SK-N-MC (cell line): ENCODE measurements at regions not wholly inside any gene's neighbourhood (a gene's known extent, or its start where the extent isn't known, plus 50 kb on each side); places are given as distances from the start of the nearest gene placed in this dataset.

Experiments used
- DNase-seq: peaks from one replicate; pipeline ENCODE4 v3.0.0-alpha.2; 2011; ENCODE audit warnings: low read depth, low spot score
- H3K27ac ChIP-seq: fragments of 200-600 bp; sonication (generic); 2 replicates; pipeline ENCODE4 v1.5.1; 2016; ENCODE audit warnings: mixed run types
- H3K36me3 ChIP-seq: fragments of 200-600 bp; sonication (generic); 2 replicates; pipeline ENCODE4 v1.6.1; 2017; ENCODE audit warnings: antibody characterized with exemption, low read length, mixed read lengths; ENCODE audit not compliant: insufficient read depth
- H3K4me3 ChIP-seq: fragments of 200-600 bp; sonication (generic); 2 replicates; pipeline ENCODE4 v1.5.1; 2016
- H3K9ac ChIP-seq: fragments of 200-600 bp; sonication (generic); 2 replicates; pipeline ENCODE4 v1.8.0; 2017; ENCODE audit warnings: mixed run types, mixed read lengths; ENCODE audit not compliant: insufficient read length
- H3K9me3 ChIP-seq: fragments of 200-600 bp; sonication (generic); 2 replicates; pipeline ENCODE4 v1.6.1; 2017; ENCODE audit warnings: low read depth, mild to moderate bottlenecking, antibody characterized with exemption, low read length, moderate library complexity, mixed read lengths
- EZH2 ChIP-seq: fragments of 200-600 bp; sonication (generic); IDR thresholded peaks from one replicate; pipeline ENCODE4 v1.6.1; 2017; ENCODE audit warnings: antibody characterized with exemption
- FOXP2 ChIP-seq: optimal IDR thresholded peaks from 2 replicates; pipeline ENCODE3; 2011; ENCODE audit warnings: mild to moderate bottlenecking, moderate library complexity; ENCODE audit not compliant: insufficient read depth; ENCODE audit errors: extremely low read length, control extremely low read depth
- POLR2AphosphoS5 ChIP-seq: IDR thresholded peaks from 2 replicates; pipeline ENCODE4 v1.6.1; 2012; ENCODE audit warnings: mild to moderate bottlenecking, low read depth, low read length, borderline replicate concordance

GRCh38 chr3:72634128-72634527 is 214.1 kb downstream of the SHQ1 start:
- no peak for DNase-seq
- H3K36me3 ChIP-seq: no peaks in the 10 kb centered on the region
- no peak overlapping the region for H3K4me3 ChIP-seq
- no peak overlapping the region for H3K9ac ChIP-seq
- H3K27ac ChIP-seq: no peak overlapping the region
- no peak for TF ChIP-seq EZH2
- no peak for TF ChIP-seq FOXP2
- no peak for TF ChIP-seq POLR2AphosphoS5
- H3K9me3 ChIP-seq: no peaks in the 10 kb centered on the region

GRCh38 chr3:72633534-72633933 is 214.7 kb downstream of the SHQ1 start:
- DNase-seq: no peak
- no peak for TF ChIP-seq EZH2
- no peak for TF ChIP-seq POLR2AphosphoS5
- TF ChIP-seq FOXP2: no peak
- Histone ChIP-seq H3K4me3 (no peak overlapping the region), H3K9ac (no peak overlapping the region), H3K9me3 (no peaks in the 10 kb centered on the region), H3K36me3 (no peaks in the 10 kb centered on the region), H3K27ac (no peak overlapping the region)

- no peak overlapping the region for H3K27ac ChIP-seq
- H3K9me3 ChIP-seq: no peaks in the 10 kb centered on the region
- no peak overlapping the region for H3K9ac ChIP-seq
- no peaks in the 10 kb centered on the region for H3K36me3 ChIP-seq
- no peak for DNase-seq
- TF ChIP-seq POLR2AphosphoS5 (no peak), FOXP2 (no peak), EZH2 (no peak)
- no peak overlapping the region for H3K4me3 ChIP-seq
Measured at GRCh38 chr3:72633121-72633520, 215.1 kb downstream of the SHQ1 start.

DNA sequence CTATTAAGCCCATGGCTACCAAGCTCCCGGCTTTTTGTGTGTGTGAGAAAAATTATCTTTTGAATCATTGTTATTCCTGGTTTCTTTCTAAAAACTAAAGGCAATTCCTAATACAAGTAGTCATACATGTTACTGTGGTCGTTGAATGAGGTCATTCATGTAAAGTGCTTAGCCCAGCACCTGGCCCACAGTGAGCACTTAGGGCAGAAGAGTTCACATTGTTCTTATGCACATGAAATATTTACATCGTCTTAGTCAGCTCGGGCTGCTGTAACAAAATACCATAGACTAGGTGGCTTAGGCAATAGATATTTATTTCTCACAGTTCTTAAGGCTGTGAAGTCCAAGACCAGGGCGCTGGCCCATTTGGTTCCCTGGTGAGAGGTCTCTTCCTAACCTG is 216.1 kb downstream of the SHQ1 start:
- DNase-seq: no peak

DNA sequence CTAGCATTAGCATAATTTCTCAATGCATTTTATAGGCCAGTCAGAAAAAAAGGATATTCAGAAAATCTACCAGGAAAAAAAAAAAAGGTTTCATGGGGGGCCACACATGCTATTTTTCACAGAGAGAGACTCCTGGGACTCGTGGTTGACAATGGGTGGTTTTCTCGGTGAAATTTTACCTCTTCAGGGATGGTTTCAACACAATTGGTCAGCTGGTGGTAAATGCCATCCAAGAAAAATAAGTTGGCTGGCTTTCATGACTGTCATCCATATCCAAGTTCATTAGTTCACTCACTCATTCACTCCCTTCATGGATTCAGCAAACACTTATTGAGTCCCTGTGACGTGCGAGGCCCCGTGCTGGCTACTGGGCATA is 217.3 kb downstream of the SHQ1 start:
- Histone ChIP-seq H3K9ac (no peak overlapping the region), H3K27ac (no peak overlapping the region), H3K4me3 (no peak overlapping the region), H3K9me3 (no peaks in the 10 kb centered on the region), H3K36me3 (no peaks in the 10 kb centered on the region)
- no peak for DNase-seq
- TF ChIP-seq POLR2AphosphoS5 (no peak), FOXP2 (no peak), EZH2 (no peak)

More for the DNA sequence above, 216.1 kb downstream of the SHQ1 start:
- no peak for TF ChIP-seq EZH2
- TF ChIP-seq FOXP2: no peak
- TF ChIP-seq POLR2AphosphoS5: no peak
- Histone ChIP-seq H3K27ac (no peak overlapping the region), H3K4me3 (no peak overlapping the region), H3K36me3 (no peaks in the 10 kb centered on the region), H3K9ac (no peak overlapping the region), H3K9me3 (no peaks in the 10 kb centered on the region)

GRCh38 chr3:72630327-72630968 is 217.8 kb downstream of the SHQ1 start:
- DNase-seq: no peak
- H3K4me3 ChIP-seq: no peak overlapping the region
- TF ChIP-seq POLR2AphosphoS5 (no peak), EZH2 (no peak), FOXP2 (no peak)
- H3K27ac ChIP-seq: no peak overlapping the region; the same call in 1 of the 2 replicates
- no peaks in the 10 kb centered on the region for H3K9me3 ChIP-seq
- no peak overlapping the region for H3K9ac ChIP-seq
- H3K36me3 ChIP-seq: no peaks in the 10 kb centered on the region

DNA sequence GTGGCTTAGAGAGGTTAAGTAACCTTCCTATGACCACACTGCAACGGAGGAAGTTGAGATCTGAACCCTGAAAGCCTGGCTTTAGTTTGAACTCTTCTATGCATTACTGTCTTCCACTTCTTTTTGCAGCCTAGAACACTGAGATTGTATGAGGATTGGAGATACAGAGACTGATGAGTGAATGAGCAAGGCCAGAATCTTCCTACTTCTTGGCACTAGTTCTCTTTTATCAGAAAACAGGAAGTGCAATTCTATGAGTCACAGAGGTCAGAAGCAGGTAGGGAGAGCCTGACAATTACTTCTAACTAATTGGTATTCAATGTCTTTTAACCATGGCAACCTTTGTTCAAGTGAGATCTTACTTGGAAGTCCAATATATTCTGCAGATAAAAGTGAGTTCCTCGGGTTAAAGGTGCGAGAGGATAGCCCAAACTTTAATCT is 219.0 kb downstream of the SHQ1 start:
- Histone ChIP-seq H3K4me3 (no peak overlapping the region), H3K36me3 (no peaks in the 10 kb centered on the region), H3K9ac (no peak overlapping the region), H3K9me3 (no peaks in the 10 kb centered on the region), H3K27ac (no peak overlapping the region)
- no peak for DNase-seq
- TF ChIP-seq FOXP2: no peak
- TF ChIP-seq POLR2AphosphoS5: no peak
- TF ChIP-seq EZH2: no peak

DNA sequence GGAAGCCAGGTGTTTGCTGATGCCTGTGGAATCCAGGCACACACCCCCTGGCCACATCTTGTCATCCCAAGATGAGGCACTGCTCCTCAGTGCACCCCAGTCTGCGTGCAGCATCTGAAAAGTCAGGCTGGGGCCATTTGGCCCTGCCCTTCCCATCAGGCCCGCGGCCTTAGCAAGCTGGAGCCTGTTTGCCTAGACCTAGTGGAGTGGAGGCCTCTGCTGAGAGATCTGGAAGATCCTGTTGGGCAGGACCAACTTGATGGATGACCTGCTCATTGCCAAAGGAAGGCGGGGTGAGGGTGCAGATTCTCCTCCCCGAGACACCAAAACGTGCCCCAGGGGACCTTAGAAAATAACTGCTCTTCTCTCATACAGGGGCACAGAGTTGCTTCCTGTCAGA is 220.2 kb downstream of the SHQ1 start:
- no peaks in the 10 kb centered on the region for H3K9me3 ChIP-seq
- no peak for DNase-seq
- no peak overlapping the region for H3K9ac ChIP-seq
- H3K27ac ChIP-seq: no peak overlapping the region
- no peaks in the 10 kb centered on the region for H3K36me3 ChIP-seq
- no peak for TF ChIP-seq FOXP2
- TF ChIP-seq POLR2AphosphoS5: no peak
- no peak for TF ChIP-seq EZH2
- no peak overlapping the region for H3K4me3 ChIP-seq

DNA sequence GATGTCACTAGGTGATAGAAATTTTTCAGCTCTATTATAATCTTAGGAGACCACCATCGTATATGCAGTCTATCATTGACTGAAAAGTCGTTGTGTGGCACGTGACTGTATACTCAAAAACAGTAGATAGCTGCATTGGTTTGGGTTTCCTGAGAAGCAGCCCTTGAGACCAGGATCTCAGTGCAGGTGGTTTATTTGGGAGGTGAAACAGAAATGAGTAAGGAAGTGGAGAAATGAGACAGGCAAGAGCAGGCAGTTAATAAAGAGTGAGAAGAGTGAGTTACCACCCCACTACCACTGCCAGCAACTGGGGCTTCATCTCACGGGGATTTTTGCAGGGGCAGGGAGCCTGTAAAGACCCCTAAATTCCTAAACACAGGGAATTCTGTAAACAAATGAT is 221.0 kb downstream of the SHQ1 start:
- H3K9ac ChIP-seq: no peak overlapping the region
- TF ChIP-seq FOXP2: no peak
- no peak for TF ChIP-seq EZH2
- no peak for DNase-seq
- no peaks in the 10 kb centered on the region for H3K9me3 ChIP-seq
- H3K36me3 ChIP-seq: no peaks in the 10 kb centered on the region
- no peak overlapping the region for H3K4me3 ChIP-seq
- H3K27ac ChIP-seq: no peak overlapping the region
